GM12878 (cell line): ENCODE measurements at regions not wholly inside any gene's neighbourhood (a gene's known extent, or its start where the extent isn't known, plus 50 kb on each side); places are given as distances from the start of the nearest gene placed in this dataset.

Experiments used
- ATAC-seq: fragments of 200-7000 bp; cut with Tn5 transposase; 3 replicates; pipeline ENCODE4 v1.9.1; 2020; ENCODE audit warnings: mild to moderate bottlenecking, moderate library complexity
- BruUV-seq: library from RNA; stranded (reverse); fragments of 400-500 nt; replicated peaks from 2 replicates; lab custom pipeline; 2021; lab: Mats Ljungman, UMichigan
- CTCF ChIA-PET: fragments of 300-600 bp; sonication (Branson Sonifier 250); formaldehyde crosslinking; extraction: SDS; loops from one replicate; lab custom pipeline; 2021; ENCODE audit warnings: inconsistent platforms; lab: Yijun Ruan, JAX
- POLR2A ChIA-PET: fragments of 350-600 bp; formaldehyde crosslinking; extraction: SDS; loops from one replicate; lab custom pipeline; 2021; ENCODE audit warnings: inconsistent platforms; lab: Charles Lee
- RAD21 ChIA-PET: fragments of 300-600 bp; sonication (Branson Sonifier 250); formaldehyde crosslinking; loops from one replicate; lab custom pipeline; 2023; ENCODE audit warnings: antibody characterized with exemption; ENCODE audit not compliant: unreplicated experiment; lab: Charles Lee
- SMC1A ChIA-PET: fragments of 300-600 bp; sonication (Branson Sonifier 250); formaldehyde crosslinking; loops from one replicate; lab custom pipeline; 2023; ENCODE audit not compliant: unreplicated experiment, uncharacterized antibody; lab: Charles Lee
- DNase-seq: peaks from one replicate; pipeline ENCODE4 v3.0.0-alpha.2; 2011; ENCODE audit warnings: low read depth, low spot score
- FAIRE-seq: peaks from 3 replicates; lab custom pipeline; 2011; peaks lifted over from hg19 to GRCh38; lab: Jason Lieb, UNC
- H2AFZ ChIP-seq: 2 replicates; pipeline ENCODE4 v1.6.0; 2011; ENCODE audit warnings: low read depth, low read length, control low read depth; ENCODE audit not compliant: control insufficient read depth
- H3K27ac ChIP-seq: 2 replicates; pipeline ENCODE4 v1.5.1; 2011; ENCODE audit warnings: control low read depth; ENCODE audit not compliant: control insufficient read depth, insufficient read depth
- H3K27me3 ChIP-seq, 2 experiments: replicated peaks in 1 of 2; 2 replicates each; pipeline versions ENCODE4 v1.6.0 to v1.6.1; 2011; ENCODE audit warnings: low read length in 1 of 2; ENCODE audit not compliant: control insufficient read depth in 2 of 2, insufficient read depth in 2 of 2
- H3K36me3 ChIP-seq, 2 experiments: 2 replicates each; pipeline ENCODE4 v1.5.1; 2011; ENCODE audit warnings: low read length in 1 of 2; ENCODE audit not compliant: control insufficient read depth in 2 of 2, insufficient read depth in 2 of 2
- H3K4me1 ChIP-seq: 2 replicates; pipeline ENCODE4 v1.6.1; 2011; ENCODE audit warnings: mild to moderate bottlenecking, low read length, moderate library complexity, mixed read lengths; ENCODE audit not compliant: control insufficient read depth, insufficient read depth
- H3K4me2 ChIP-seq: 2 replicates; pipeline ENCODE4 v1.6.0; 2011; ENCODE audit warnings: control low read depth; ENCODE audit not compliant: control insufficient read depth, insufficient read depth
- H3K4me3 ChIP-seq: fragments of 200-600 bp; sonication (generic); 2 replicates; pipeline ENCODE4 v1.5.1; 2016
- H3K79me2 ChIP-seq: 2 replicates; pipeline ENCODE4 v1.6.0; 2011; ENCODE audit warnings: low read length; ENCODE audit not compliant: control insufficient read depth, insufficient read depth
- H3K9ac ChIP-seq: 2 replicates; pipeline ENCODE4 v1.8.0; 2011; ENCODE audit warnings: low read length, control low read depth, mixed read lengths; ENCODE audit not compliant: control insufficient read depth, insufficient read depth
- H3K9me3 ChIP-seq: replicated peaks from 3 replicates; pipeline ENCODE4 v1.5.1; 2011; ENCODE audit warnings: mild to moderate bottlenecking, low read length; ENCODE audit not compliant: control insufficient read depth, insufficient read depth
- H4K20me1 ChIP-seq: 2 replicates; pipeline ENCODE4 v1.6.0; 2011; ENCODE audit not compliant: control insufficient read depth, insufficient read depth
- ASH2L ChIP-seq: fragments of 300-600, 200-600 bp; sonication (generic); IDR thresholded peaks from 2 replicates; pipeline ENCODE4 v1.6.1; 2017; ENCODE audit warnings: low read depth, mild to moderate bottlenecking, borderline replicate concordance
- ATF3 ChIP-seq: IDR thresholded peaks from 2 replicates; pipeline ENCODE4 v1.6.1; 2011; ENCODE audit warnings: low read depth, mild to moderate bottlenecking, low read length, moderate library complexity, borderline replicate concordance; ENCODE audit errors: extremely low read depth
- BCL3 ChIP-seq: IDR thresholded peaks from 2 replicates; pipeline ENCODE4 v1.6.1; 2011; ENCODE audit warnings: borderline replicate concordance, low read depth, mild to moderate bottlenecking, moderate library complexity, low read length; ENCODE audit not compliant: insufficient read depth, poor library complexity, severe bottlenecking
- BCLAF1 ChIP-seq: fragments of 450-650 bp; IDR thresholded peaks from 2 replicates; pipeline ENCODE4 v1.6.1; 2017; ENCODE audit warnings: antibody characterized with exemption, mild to moderate bottlenecking, moderate library complexity
- BRCA1 ChIP-seq: IDR thresholded peaks from 2 replicates; pipeline ENCODE4 v1.6.1; 2011; ENCODE audit warnings: low read depth, low read length, improper control_type of control experiment
- EP300 ChIP-seq, 2 experiments: fragments of 150-350 bp in 1 of 2; IDR thresholded peaks; 2 replicates each; pipeline ENCODE4 v1.6.1; 2011 to 2012; ENCODE audit warnings: low read depth in 2 of 2, low read length in 2 of 2, borderline replicate concordance in 1 of 2, improper control_type of control experiment in 1 of 2, inconsistent platforms in 1 of 2; ENCODE audit not compliant: control insufficient read depth in 1 of 2
- FOS ChIP-seq: IDR thresholded peaks from 3 replicates; pipeline ENCODE4 v1.6.1; 2011; ENCODE audit warnings: borderline replicate concordance; ENCODE audit not compliant: insufficient read length; ENCODE audit errors: extremely low read depth
- FOXK2 ChIP-seq: fragments of 450-650 bp; IDR thresholded peaks from 2 replicates; pipeline ENCODE4 v1.6.1; 2017; ENCODE audit warnings: mild to moderate bottlenecking, moderate library complexity
- FOXM1 ChIP-seq: IDR thresholded peaks from 2 replicates; pipeline ENCODE4 v1.6.1; 2012; ENCODE audit warnings: low read depth, mild to moderate bottlenecking, inconsistent platforms, low read length, moderate library complexity
- HDAC6 ChIP-seq: fragments of 200-600 bp; sonication (generic); IDR thresholded peaks from one replicate; pipeline ENCODE4 v1.8.0; 2017; ENCODE audit warnings: antibody characterized with exemption; ENCODE audit not compliant: unreplicated experiment
- IKZF1 ChIP-seq: fragments of 450-650 bp; conservative IDR thresholded peaks from 2 replicates; pipeline ENCODE4 v1.6.1; 2017; ENCODE audit warnings: antibody characterized with exemption, mild to moderate bottlenecking
- IRF4 ChIP-seq: IDR thresholded peaks from 2 replicates; pipeline ENCODE4 v1.6.1; 2011; ENCODE audit warnings: low read depth, low read length
- LARP7 ChIP-seq: fragments of 450-650 bp; IDR thresholded peaks from 2 replicates; pipeline ENCODE4 v1.6.1; 2017; ENCODE audit warnings: mild to moderate bottlenecking
- PBX3 ChIP-seq: IDR thresholded peaks from 2 replicates; pipeline ENCODE4 v1.6.1; 2011; ENCODE audit warnings: mild to moderate bottlenecking, low read depth, low read length, moderate library complexity; ENCODE audit not compliant: insufficient replicate concordance
- PML ChIP-seq: IDR thresholded peaks from 2 replicates; pipeline ENCODE4 v1.6.1; 2012; ENCODE audit warnings: low read length, inconsistent platforms
- RUNX3 ChIP-seq: IDR thresholded peaks from 2 replicates; pipeline ENCODE4 v1.6.1; 2012; ENCODE audit warnings: low read length, inconsistent platforms
- SIX5 ChIP-seq: IDR thresholded peaks from 2 replicates; pipeline ENCODE4 v1.6.1; 2011; ENCODE audit warnings: mild to moderate bottlenecking, low read depth, low read length, moderate library complexity; ENCODE audit not compliant: severe bottlenecking
- SMAD5 ChIP-seq: IDR thresholded peaks from 2 replicates; pipeline ENCODE4 v1.6.1; 2016; ENCODE audit warnings: antibody characterized with exemption, low read depth
- TAF1 ChIP-seq: IDR thresholded peaks from 2 replicates; pipeline ENCODE4 v1.6.1; 2011; ENCODE audit warnings: mild to moderate bottlenecking, low read depth, low read length, borderline replicate concordance
- WGBS: methylation state at CpG from one replicate; pipeline ENCODE4 v1.1.6; 2016; ENCODE audit warnings: low lambda C conversion rate; ENCODE audit not compliant: insufficient replicate concordance, insufficient coverage; ENCODE audit errors: missing lambda C conversion rate; 5-methylcytosine and 5-hydroxymethylcytosine counted together
- in situ Hi-C: fragments of 300-500 bp; cut with MboI; formaldehyde crosslinking; loops from 9 replicates; pipeline ENCODE4 v1.14.3; 2018; ENCODE audit warnings: mixed read lengths
- intact Hi-C: fragments of 100-400 bp; cut with micrococcal nuclease; formaldehyde crosslinking; loops from one replicate; pipeline ENCODE4 v1.14.2; 2022; ENCODE audit not compliant: unreplicated experiment

GRCh38 chr1:229068270-229068987 is 202.5 kb upstream of the RAB4A start:
- Histone ChIP-seq H4K20me1 (no peaks in the 10 kb centered on the region), H2AFZ (no peak overlapping the region), H3K79me2 (no peaks in the 10 kb centered on the region), H3K9ac (no peak overlapping the region), H3K27me3 (peaks cover 2 to 4% of the 10 kb centered on the region in 2 experiments; a peak in 3 of 4 replicates), H3K27ac (no peak overlapping the region), H3K4me2 (no peak overlapping the region), H3K36me3 (no peaks in the 10 kb centered on the region), H3K4me1 (no peaks in the 10 kb centered on the region), H3K9me3 (no peaks in the 10 kb centered on the region), H3K4me3 (no peak overlapping the region)
- FAIRE-seq (no peak), ATAC-seq (no peak), DNase-seq (no peak)
- ChIA-PET POLR2A (no interaction called here), CTCF (no interaction called here), RAD21 (no interaction called here), SMC1A (no interaction called here)
- 11% methylated on average over 7 of the region's 7 CpGs for WGBS
- in situ Hi-C loops, result no loop called here
- BruUV-seq, result no TSS peak
- TF ChIP-seq FOXK2 (no peak), ASH2L (no peak), SMAD5 (no peak), SIX5 (no peak), FOXM1 (no peak), FOS (no peak), BRCA1 (no peak), RUNX3 (no peak), IKZF1 (no peak), EP300 (IDR thresholded peaks at IDR 0.05; ENCODE audit: borderline replicate concordance in 1 of 2, control insufficient read depth in 1 of 2, low read depth in 2 of 2, low read length in 2 of 2) (no peak), HDAC6 (no peak), ATF3 (no peak), TAF1 (no peak), IRF4 (no peak), LARP7 (no peak), PBX3 (no peak), BCLAF1 (no peak), PML (no peak), BCL3 (no peak)
- intact Hi-C loops, result no loop called here
